Body of pancreas (tissue), 4 donors: ENCODE measurements at regions not wholly inside any gene's neighbourhood (a gene's known extent, or its start where the extent isn't known, plus 50 kb on each side); places are given as distances from the start of the nearest gene placed in this dataset.

Source experiments
- CTCF ChIP-seq, 7 experiments: fragments of 450-650 bp in 4 of 7; fragments of 200-600 bp in 3 of 7; sonication (generic) in 3 of 7; IDR thresholded peaks; one replicate each; pipeline ENCODE4 v1.5.1; 2016 to 2019; ENCODE audit warnings: antibody characterized with exemption in 7 of 7
- POLR2A ChIP-seq, 3 donors: fragments of 450-650 bp; IDR thresholded peaks; one replicate each; pipeline ENCODE4 v1.6.1; 2016; ENCODE audit warnings: antibody characterized with exemption in 3 of 3, mild to moderate bottlenecking in 2 of 3

GRCh38 chr10:111506266-111507034 lies 429.6 kb downstream of the ADRA2A start:
- no peak for TF ChIP-seq CTCF (IDR thresholded peaks at IDR 0.05)
- no peak for TF ChIP-seq POLR2A (IDR thresholded peaks at IDR 0.05)
